ENCODE measurements at regions not wholly inside any gene's neighbourhood (a gene's known extent, or its start where the extent isn't known, plus 50 kb on each side); places are given as distances from the start of the nearest gene placed in this dataset.

DNA sequence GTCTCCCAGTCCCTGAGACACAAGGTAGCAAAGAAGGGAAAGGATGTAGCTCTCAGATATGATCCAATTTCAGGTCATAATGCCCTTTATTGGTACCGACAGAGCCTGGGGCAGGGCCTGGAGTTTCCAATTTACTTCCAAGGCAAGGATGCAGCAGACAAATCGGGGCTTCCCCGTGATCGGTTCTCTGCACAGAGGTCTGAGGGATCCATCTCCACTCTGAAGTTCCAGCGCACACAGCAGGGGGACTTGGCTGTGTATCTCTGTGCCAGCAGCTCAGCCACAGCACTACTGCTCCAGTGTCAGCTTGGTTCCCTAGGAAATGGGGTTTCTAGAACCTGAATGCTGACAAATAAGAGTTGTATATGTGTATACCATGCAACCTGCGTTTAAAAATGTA lies 74.6 kb upstream of the PRSS58 start:
- TF ChIP-seq, protein P1, sequence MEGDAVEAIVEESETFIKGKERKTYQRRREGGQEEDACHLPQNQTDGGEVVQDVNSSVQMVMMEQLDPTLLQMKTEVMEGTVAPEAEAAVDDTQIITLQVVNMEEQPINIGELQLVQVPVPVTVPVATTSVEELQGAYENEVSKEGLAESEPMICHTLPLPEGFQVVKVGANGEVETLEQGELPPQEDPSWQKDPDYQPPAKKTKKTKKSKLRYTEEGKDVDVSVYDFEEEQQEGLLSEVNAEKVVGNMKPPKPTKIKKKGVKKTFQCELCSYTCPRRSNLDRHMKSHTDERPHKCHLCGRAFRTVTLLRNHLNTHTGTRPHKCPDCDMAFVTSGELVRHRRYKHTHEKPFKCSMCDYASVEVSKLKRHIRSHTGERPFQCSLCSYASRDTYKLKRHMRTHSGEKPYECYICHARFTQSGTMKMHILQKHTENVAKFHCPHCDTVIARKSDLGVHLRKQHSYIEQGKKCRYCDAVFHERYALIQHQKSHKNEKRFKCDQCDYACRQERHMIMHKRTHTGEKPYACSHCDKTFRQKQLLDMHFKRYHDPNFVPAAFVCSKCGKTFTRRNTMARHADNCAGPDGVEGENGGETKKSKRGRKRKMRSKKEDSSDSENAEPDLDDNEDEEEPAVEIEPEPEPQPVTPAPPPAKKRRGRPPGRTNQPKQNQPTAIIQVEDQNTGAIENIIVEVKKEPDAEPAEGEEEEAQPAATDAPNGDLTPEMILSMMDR (IDR thresholded peaks at IDR 0.05), result no peak
- TF ChIP-seq POLR2AphosphoS5 (IDR thresholded peaks at IDR 0.05) (no peak), POLR2A (IDR thresholded peaks at IDR 0.05) (no peak)
